ENCODE measurements at regions not wholly inside any gene's neighbourhood (a gene's known extent, or its start where the extent isn't known, plus 50 kb on each side); places are given as distances from the start of the nearest gene placed in this dataset.

GRCh38 chr9:107628444-107628843 lies 138.9 kb upstream of the KLF4 start:
- no peak for TF ChIP-seq CTCF (IDR thresholded peaks at IDR 0.05)
- no peak for TF ChIP-seq POLR2AphosphoS5 (IDR thresholded peaks at IDR 0.05)
- no peak for TF ChIP-seq EP300 (IDR thresholded peaks at IDR 0.05)
- TF ChIP-seq POLR2A (IDR thresholded peaks at IDR 0.05): no peak
